Endothelial cell (in vitro differentiated cells): ENCODE measurements at regions not wholly inside any gene's neighbourhood (a gene's known extent, or its start where the extent isn't known, plus 50 kb on each side); places are given as distances from the start of the nearest gene placed in this dataset.

ENCODE experiments used
- DNase-seq: peaks from one replicate; pipeline ENCODE4 v3.0.0; 2021; ENCODE audit warnings: low spot score
- H3K27ac Mint-ChIP-seq: one replicate; pipeline ENCODE4 v1.8.0; 2021; ENCODE audit warnings: mixed read lengths, inconsistent platforms; ENCODE audit not compliant: unreplicated experiment
- H3K27me3 Mint-ChIP-seq: one replicate; pipeline ENCODE4 v1.8.0; 2021; ENCODE audit warnings: mild to moderate bottlenecking, moderate library complexity, mixed read lengths, inconsistent platforms; ENCODE audit not compliant: unreplicated experiment
- H3K36me3 Mint-ChIP-seq: one replicate; pipeline ENCODE4 v1.8.0; 2021; ENCODE audit warnings: mild to moderate bottlenecking, low read depth, mixed read lengths, inconsistent platforms; ENCODE audit not compliant: unreplicated experiment
- H3K4me1 Mint-ChIP-seq: one replicate; pipeline ENCODE4 v1.8.0; 2021; ENCODE audit warnings: mild to moderate bottlenecking, mixed read lengths, inconsistent platforms; ENCODE audit not compliant: unreplicated experiment
- H3K4me3 Mint-ChIP-seq: one replicate; pipeline ENCODE4 v1.8.0; 2021; ENCODE audit warnings: mild to moderate bottlenecking, mixed read lengths, inconsistent platforms; ENCODE audit not compliant: unreplicated experiment
- H3K9me3 Mint-ChIP-seq: one replicate; pipeline ENCODE4 v1.8.0; 2021; ENCODE audit warnings: mixed read lengths, inconsistent platforms; ENCODE audit not compliant: unreplicated experiment
- TF ChIP-seq, protein P1 (sequence below): fragments of 200-600 bp; sonication (generic); IDR thresholded peaks from one replicate; pipeline ENCODE4 v1.5.0; 2021; ENCODE audit warnings: antibody characterized with exemption; ENCODE audit not compliant: unreplicated experiment

DNA sequence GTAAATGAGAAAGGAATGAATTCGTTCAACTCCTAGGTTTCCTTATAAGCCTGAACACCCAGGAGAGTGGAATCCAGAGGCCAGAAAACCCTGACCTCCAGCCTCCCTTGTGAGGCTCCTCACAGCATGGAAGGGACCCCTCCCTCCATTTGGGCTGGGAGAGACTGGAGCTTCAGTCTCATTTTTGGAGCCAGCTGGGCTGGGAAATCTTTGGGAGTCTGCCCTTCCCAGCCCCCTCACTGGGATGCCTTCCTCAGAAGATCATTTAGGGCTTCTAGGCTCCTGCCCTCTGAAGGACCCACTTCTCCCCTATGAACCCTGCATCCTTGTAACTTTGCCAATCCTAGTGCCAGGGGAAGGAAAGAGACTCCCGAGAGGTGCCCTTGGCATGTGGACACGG lies 346.1 kb downstream of the CYP26B1 start:
- Mint-ChIP-seq H3K27me3 (peaks cover 2% of the 10 kb centered on the region), H3K9me3 (no peaks in the 10 kb centered on the region), H3K4me1 (peaks cover 20% of the 10 kb centered on the region), H3K27ac (no peak overlapping the region), H3K36me3 (no peaks in the 10 kb centered on the region), H3K4me3 (no peak overlapping the region)
- TF ChIP-seq, protein P1, sequence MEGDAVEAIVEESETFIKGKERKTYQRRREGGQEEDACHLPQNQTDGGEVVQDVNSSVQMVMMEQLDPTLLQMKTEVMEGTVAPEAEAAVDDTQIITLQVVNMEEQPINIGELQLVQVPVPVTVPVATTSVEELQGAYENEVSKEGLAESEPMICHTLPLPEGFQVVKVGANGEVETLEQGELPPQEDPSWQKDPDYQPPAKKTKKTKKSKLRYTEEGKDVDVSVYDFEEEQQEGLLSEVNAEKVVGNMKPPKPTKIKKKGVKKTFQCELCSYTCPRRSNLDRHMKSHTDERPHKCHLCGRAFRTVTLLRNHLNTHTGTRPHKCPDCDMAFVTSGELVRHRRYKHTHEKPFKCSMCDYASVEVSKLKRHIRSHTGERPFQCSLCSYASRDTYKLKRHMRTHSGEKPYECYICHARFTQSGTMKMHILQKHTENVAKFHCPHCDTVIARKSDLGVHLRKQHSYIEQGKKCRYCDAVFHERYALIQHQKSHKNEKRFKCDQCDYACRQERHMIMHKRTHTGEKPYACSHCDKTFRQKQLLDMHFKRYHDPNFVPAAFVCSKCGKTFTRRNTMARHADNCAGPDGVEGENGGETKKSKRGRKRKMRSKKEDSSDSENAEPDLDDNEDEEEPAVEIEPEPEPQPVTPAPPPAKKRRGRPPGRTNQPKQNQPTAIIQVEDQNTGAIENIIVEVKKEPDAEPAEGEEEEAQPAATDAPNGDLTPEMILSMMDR = no peak
- DNase-seq = no peak

- Mint-ChIP-seq H3K27ac (no peak overlapping the region), H3K4me1 (peaks cover 20% of the 10 kb centered on the region), H3K27me3 (peaks cover 2% of the 10 kb centered on the region), H3K4me3 (no peak overlapping the region), H3K36me3 (no peaks in the 10 kb centered on the region), H3K9me3 (no peaks in the 10 kb centered on the region)
- no peak for DNase-seq
- TF ChIP-seq, protein P1 = no peak
These were observed 346.8 kb downstream of the CYP26B1 start for GRCh38 chr2:71800851-71801250.

DNA sequence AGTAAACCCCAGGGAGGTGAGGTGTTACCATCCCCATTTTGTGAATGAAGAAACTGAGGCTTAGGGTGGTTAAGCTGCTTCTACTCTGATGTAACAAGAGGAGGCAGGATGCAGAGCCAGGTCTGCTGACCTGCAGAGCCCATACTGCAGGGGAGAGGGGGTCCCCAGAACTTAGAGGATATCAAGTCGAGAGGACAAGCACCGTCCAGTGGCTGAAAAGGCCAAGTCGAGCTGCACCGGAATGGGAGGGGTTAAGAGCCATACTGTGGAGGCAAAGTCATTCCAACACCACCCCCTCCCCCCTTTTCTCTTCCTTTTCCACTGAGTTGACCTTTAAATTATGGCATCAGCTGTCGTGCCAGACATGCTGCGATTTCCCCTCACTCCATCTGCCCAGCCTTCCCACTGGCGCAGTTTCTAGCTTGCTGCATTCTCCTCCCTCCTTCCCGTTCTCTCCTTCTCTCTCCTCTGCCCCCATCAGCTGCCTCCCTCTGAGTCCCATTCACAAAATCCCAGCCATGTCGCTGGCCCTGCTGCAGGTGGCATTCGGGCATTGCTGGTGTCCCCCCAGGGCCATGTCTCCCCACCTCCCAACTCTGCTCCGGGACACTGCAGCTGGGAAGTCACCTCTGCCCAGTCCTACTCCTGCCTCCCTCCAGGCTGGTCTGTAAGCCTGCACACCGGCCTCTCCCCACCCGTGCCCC lies 346.9 kb downstream of the DYSF start:
- peaks cover 2% of the 10 kb centered on the region for H3K27me3 Mint-ChIP-seq
- TF ChIP-seq, protein P1 = no peak
- H3K4me3 Mint-ChIP-seq = no peak overlapping the region
- H3K36me3 Mint-ChIP-seq = no peaks in the 10 kb centered on the region
- no peak overlapping the region for H3K27ac Mint-ChIP-seq
- DNase-seq = no peak
- H3K4me1 Mint-ChIP-seq = peaks cover 20% of the 10 kb centered on the region
- no peaks in the 10 kb centered on the region for H3K9me3 Mint-ChIP-seq

- Mint-ChIP-seq H3K4me1 (peaks cover 17% of the 10 kb centered on the region), H3K4me3 (no peak overlapping the region), H3K27ac (no peak overlapping the region), H3K27me3 (peaks cover 2% of the 10 kb centered on the region), H3K9me3 (no peaks in the 10 kb centered on the region), H3K36me3 (no peaks in the 10 kb centered on the region)
- TF ChIP-seq, protein P1 = no peak
- DNase-seq = no peak
These were observed 345.7 kb downstream of the DYSF start for GRCh38 chr2:71799013-71799575.

DNA sequence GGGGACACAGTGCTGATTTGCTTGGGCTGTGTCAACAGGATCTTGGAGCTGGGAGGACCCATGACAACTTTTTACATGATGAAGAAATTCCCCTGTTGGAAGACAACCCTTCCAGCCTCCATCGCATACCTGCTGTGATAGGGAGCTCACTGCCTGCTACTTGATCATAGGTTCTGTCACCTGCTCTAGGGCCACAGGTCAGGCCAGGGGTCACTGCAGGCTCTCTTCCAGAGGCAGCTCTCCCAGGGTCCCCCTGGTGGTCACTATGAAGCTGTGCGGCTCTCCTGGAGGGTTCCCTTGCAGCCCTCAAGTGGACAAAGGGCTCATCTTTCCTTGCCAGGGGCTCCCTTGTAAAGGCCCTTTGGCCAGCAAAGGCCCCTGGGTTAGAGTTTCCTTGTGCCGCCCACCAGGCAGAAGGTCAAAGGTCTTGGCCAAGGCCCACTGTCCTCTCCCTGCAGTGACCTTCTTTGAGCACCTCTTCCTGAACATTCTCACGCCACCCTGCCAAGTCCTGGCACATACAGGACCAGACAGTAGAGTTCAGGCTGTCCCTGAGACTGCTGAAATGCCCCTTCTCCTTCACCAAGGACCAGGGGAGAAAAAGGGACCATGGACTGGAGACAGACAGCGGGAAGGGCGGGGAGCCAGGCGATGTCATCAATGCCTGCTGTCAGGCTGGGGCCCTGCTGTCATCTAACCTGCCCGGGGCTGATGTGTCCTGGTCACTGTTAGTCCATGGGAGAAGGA lies 345.1 kb downstream of the DYSF start:
- H3K4me3 Mint-ChIP-seq = no peak overlapping the region
- H3K27me3 Mint-ChIP-seq = peaks cover 2% of the 10 kb centered on the region
- no peak overlapping the region for H3K27ac Mint-ChIP-seq
- DNase-seq = peak; percentile 69
- no peaks in the 10 kb centered on the region for H3K9me3 Mint-ChIP-seq
- H3K4me1 Mint-ChIP-seq = peaks cover 17% of the 10 kb centered on the region
- TF ChIP-seq, protein P1 = peak; percentile 69
- no peaks in the 10 kb centered on the region for H3K36me3 Mint-ChIP-seq
